Stimulated activated CD4-positive, alpha-beta T cell treated with anti-CD3 and anti-CD28 coated beads, Interleukin-12 subunit alpha, Interleukin-12 subunit beta, amount 100 ng/mL, for 48 hours (primary cell): ENCODE measurements at regions not wholly inside any gene's neighbourhood (a gene's known extent, or its start where the extent isn't known, plus 50 kb on each side); places are given as distances from the start of the nearest gene placed in this dataset.
"Not testable (repeated sequence)": the region's sequence is repeated elsewhere in the genome, so short reads cannot be mapped to it uniquely, and the experiment has no call there.

Source experiments
- DNase-seq, 3 donors: peaks; one replicate each; pipeline ENCODE4 v3.0.0-alpha.2; 2020; ENCODE audit warnings: low read depth in 2 of 3, low spot score in 1 of 3

DNA sequence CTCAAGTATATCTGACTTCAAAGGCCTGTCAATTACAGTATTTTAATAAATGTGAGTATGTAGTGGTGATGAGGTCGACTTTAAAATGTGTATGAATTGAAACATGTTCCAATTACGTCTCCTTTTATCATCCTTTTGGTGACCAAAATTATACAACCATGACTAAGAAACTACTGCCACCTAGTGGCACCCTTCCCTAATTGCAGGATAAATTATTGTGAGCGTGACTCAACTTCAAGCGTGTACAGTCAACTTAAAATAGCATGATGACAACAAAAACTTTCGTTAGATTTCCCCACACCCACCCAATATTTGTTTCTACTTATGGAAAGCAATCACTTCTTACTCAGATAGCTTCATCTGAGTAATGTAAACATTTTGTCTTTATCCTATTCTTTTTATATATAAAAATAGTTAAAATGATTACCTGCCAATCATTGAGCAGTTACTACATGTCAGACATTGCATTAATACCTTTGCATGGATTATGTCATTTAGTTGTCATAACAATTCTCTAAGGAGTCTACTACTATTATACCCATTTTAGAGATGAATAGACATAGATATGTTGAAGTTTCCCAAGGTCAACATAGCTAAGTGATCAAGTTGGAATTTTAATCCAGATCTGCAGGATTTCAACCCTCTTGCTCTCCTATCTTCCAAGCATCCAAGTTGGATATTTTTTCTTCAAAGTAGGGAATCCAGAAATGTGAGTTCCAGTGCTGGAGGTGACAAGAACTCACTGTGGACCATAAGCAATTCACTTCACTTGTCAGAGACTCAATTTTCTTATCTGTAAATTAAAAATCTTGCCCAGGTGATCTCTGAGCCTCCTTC lies 106.0 kb downstream of the MEX3B start:
- peak in 1 of 3 donors; percentile 37 for DNase-seq

DNA sequence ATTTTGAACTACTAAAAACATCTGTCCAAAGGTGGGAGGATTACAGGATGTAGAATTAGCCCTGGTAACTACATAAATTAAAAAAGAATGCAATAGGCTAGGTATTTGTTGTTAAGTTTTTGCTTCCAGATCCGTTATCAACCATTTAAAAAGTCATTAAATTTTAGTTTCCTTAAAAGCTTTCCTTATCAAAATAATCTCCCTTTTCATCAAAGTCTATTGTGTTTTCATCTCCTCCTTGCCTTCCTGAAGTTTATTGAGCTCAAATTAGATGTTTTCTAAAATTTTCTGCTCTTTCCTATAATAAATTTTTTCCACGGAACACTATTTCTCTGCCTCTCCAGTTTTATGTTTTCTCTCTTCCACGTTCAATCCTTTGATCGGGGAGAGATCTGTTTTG lies 108.6 kb downstream of the MEX3B start:
- no peak for DNase-seq

DNA sequence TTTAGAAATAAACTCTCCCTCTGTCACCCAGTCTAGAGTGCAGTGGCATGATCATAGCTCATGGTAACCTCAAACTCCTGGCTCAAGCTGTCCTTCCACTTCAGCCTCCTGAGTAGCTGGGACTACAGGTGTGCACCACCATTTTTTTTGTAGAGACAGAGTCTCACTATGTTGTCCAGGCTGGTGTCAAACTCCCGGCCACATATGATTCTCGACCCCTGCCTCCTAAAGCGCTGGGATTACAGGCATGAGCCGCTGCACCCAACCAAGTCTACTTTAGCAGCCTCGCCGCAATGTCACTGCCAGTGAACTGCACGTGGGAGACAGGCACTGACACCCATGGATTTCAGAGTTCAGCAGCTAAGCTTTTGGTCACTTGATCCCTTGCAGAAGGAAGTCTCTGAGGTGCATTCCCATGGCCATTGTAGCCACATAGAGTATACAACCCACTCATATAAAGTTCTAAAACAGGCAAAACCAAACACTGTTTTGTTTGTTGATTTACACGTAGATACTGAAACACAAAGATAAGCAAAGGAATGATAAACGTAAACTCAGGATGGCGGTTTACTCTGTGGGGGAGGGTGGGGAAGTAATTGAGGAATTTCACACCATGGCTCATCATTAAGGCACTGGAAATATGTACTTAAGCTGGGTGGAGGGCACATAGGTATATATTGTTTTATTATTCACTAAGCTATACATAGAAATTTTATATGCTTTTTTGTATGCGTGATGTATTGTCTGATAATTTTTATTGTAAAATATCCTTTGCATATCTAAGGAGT lies 115.0 kb downstream of the MEX3B start:
- DNase-seq, result no peak

DNA sequence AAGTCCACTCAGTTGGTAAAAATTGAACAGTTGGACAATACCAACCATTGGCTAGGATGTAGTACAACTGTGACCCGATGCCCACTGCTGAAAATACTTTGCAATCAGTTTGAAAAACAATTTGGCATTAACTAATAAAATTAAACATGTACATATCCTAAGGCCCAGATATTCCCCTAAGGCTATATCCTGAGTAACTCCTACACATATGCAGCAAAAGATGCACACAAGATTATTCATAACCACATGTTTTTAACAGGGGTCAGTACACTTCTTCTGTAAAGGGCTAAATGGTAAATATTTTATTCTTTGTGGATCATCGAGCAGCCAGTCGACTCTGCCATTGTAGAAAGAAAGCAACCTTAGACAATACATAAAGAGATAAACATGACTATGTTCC lies 116.3 kb downstream of the MEX3B start:
- no peak for DNase-seq

DNA sequence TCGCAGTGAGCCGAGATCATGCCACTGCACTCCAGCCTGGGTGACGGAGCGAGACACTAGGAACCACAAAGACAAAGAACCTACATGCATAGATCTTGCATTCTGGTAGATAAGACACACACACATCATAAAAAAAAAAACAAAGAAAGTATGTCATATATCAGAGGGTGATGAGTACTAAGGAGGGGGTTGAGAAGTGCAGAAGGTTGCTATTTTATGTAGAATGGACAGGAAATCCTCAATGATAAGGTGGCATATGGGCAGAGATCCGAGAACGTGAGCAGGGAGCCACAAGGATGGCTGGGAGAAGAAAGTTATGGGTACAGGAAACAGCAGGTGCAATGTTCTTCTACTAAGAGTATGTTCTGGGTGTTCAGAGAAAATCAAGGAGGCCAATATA lies 118.8 kb downstream of the MEX3B start:
- no peak for DNase-seq

DNA sequence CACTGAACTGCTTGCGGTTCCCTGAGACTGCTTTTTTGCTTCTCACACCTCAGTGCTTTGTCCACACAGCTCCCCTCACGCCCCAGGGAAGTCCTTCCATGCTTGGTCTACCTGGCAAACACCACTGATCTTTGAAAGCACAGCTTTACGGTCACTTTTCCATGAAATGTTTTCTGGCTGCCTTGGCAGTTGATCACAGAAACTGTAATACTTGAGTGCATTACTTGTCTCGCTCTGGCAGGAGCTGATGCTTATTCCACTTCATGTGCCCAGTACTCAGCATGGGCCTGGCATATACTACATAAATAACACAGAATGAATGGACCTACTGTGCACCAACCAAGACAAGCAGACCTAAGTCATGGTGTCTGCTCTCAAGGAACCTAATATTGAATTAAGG lies 121.1 kb downstream of the MEX3B start:
- no peak for DNase-seq

DNA sequence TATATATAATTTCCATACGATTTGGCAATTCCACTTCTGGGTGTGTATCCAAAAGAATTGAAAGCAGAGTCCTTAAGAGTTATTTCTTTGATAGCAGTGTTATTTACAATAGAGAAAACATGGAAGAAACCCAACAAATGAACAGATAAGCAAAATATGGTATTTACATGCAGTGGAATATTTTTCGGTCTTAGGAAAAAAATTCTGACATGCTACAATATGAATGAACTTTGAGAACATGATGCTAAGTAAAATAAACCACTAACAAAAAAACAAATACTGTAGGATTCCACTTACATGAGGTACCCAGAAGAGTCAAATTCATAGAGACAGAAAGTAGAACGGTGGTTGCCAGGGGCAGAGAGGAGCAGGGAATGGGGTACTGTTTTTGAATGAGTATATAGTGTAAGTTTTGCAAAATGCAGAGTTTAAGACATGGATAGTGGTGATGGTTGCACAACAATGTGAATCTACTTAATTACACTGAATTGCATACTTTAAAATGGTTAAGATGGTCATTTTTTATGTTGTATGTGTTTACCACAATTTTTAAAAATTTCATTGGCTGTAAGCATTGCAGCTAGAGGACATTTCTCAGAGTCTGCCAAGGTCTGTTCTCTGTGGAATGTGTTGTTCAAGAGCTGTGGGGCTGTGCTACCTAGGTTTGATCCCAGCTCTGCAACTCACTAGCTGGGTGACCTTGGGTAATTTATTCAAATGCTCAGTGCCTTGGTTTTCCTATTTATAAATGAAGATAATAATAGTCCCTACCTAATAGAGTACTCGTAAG lies 122.1 kb downstream of the MEX3B start:
- DNase-seq, result no peak

DNA sequence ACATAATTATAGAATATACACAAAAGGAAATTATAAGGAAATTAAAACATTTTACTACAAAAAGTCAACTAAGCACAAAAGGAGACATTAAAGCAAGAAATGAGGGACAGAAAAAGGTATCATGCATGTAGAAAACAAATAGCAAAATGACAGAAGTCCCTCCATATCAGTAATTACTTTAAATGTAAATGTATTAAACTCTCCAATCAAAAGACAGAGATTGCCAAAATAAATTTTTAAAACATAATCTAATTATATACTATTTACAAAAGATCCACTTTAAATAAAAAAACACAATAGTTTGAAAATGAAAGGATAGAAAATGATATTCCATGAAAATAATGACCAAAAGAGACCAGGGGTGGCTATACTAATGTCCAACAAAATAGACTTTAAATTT lies 123.7 kb downstream of the MEX3B start:
- no peak for DNase-seq

DNA sequence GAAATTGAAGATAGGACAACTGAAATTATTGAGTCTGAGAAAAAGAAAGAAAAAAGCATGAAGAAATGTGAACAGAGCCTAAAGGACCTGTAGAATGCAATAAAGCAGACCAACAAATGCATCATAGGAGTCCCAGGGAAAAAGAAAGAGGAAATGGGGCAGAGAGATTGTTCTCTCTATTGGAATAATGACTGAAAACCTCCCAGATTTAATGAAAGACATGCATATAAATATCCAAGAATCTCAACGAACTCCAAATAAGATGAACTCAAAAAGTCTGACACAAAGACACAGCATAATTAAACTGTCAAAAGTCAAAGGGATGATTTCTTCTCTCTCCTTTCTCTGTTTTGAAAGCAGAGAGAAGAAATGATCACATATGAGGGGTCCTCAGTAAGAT lies 124.7 kb downstream of the MEX3B start:
- no peak for DNase-seq

DNA sequence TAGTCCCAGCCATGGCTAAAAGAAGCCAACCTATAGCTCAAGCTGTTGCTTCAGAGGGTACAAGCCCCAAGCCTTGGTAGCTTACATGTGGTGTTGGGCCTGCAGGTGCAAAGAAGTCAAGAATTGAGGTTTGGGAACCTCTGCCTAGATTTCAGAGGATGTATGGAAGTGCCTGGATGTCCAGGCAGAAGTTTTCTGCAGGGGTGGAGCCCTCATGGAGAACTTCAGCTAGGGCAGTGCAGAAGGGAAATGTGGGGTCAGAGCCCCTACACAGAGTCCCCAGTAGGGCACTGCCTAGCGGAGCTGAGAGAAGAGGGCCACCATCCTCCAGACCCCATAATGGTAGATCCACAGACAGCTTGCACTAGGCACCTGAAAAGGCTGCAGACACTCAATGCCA lies 127.1 kb downstream of the MEX3B start:
- DNase-seq, result not testable (repeated sequence)

DNA sequence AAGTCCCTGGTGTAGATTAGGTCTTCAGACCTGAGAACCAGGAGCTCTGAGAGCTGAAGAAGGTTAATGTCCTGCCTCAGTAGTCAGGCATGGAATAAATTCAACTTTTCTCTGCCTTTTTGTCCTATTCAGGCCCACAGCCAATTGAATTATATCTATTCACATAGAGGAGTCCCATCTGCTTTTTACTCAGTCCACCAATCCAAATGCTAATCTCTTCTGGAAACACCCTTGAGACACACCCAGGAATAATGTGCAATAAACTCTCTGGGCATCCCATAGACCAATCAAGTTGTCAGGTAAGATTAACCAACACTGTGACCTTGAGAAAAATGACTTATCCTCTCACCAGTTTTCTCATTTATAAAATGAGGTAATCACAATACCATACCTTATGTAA lies 129.4 kb downstream of the MEX3B start:
- no peak for DNase-seq

DNA sequence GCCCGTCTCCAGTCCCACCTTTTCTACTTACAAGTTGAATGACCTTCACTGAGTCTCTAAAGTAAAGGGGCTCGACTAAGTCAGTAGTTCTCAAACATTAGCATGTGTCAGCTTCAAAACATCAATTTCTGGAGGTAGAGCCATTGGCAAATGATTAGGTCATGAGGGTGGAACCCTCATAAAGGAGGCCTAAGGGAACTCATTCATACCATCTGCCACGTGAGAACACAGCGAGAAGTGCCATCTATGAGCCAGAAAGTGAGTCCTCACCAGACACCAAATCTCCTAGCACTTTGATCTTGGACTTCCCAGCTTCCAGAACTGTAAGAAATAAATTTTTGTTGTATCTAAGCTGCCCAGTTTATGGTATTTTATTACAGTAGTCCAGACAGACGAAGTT lies 129.8 kb downstream of the MEX3B start:
- no peak for DNase-seq

DNA sequence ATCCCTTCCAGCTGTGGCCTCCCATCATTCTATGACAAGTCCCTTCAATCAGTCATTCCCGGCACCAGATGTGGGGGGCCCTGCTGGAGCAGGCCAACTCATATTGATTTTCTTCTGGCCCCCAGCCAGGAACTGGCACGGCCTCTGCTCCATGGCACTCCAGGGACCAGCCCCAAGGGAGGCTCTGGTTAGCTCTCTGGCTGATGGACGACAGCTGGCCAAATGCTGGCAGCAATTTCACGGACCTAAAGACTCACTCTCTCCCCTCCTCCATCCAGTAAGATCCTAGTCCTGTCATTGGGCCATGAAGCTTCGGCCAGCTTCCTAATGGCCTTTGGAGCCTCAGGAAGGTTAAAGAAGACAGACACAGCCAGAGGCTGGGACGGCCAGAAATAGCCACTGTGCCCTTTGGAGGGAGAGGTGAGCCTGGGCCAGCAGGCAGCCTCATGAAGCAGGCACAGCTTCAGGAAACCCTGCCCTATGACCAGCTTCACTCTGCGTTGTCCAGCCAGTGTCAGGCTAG lies 131.0 kb downstream of the MEX3B start:
- no peak for DNase-seq

DNA sequence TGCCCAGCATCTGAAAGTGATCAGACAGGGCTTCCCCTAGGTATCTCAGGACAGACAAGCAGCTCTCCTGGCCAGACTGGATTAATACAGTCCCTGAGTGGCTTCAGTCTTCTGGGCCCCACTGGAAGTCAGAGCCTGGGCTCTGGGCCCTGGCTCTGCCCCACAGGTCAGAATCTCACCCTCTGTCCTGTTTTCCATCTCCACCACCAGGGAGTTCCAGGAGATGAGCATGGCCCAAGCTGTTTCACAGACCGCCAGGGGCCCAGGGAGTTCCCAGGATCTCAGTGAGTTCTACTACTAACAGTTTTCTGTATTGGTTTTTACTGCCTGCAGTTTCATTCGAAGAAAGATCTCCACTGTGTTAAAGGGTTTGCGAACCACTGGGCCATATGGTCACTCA lies 131.5 kb downstream of the MEX3B start:
- DNase-seq, result no peak

DNA sequence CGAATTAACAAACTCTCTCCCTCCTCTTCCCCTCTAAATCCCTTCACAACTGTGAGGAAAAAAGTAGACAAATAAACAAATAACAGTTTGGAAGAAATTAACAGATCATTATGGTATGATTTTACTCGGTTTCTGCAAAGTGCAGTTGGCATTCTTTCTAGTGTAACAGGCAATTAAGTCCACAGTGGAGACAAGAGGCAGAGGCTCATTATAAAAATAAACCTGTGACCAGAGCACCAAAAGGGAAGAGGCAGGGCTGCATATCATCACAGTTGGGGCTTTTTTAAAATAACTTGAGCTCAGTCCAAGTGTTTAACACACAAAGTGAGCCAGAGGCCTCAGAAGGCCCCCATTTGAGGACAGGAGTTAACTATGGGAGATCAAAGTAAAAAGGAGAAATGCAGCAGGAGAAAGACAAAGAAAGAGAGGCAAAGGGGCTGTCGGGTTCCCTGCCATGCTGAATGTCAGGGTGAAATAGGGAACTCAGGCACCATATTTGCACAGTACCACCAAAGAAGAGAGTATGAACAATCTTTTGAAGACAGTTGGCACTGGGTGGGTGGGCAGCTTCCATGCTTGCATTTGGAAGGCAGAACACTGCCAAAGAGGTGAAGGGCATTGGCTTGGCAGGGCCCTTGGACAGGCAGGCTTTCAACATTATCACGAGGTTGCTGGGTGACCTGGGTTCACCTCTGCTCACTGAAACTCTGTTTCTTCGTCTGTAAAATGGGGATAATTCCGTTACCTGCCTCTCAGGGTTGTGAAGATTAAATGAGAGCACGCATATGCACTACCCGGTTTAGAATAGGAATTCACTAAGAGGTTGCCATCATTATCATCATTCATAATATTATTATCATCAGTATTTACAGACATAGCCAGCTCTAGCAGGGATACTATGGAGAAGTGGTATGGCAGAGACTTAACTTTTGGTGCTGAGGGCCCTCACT lies 134.5 kb downstream of the MEX3B start:
- no peak for DNase-seq

DNA sequence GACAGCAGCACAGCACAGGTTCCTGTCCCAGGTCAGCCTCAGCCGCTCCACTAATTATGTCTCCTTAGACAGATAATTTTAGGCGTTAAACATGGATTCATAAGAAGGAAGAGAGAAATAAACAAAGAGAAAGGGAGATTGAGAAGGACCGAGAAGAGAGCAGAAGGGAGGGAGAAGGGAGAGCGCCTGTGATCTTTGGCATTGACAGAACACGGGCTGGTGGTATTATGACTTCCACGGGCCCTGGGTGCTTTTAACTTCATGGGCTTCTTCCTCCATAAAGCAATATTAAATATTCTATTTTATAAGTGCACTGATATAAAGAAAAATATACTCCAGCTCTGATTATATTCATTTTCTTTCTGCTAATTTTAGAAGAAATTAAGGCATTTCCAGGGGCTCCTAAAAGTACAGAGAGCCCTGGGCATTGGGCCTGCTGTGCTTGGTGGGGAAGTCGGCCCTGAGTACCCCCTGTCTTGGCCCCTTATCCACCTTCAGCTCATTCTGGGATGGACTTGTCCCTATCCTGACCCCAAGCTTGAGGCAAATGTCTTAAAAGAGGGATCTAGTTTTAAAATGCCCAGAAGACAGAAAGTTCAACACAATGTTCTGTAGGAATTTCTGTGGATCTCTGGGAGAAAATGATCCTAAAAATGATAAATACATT lies 135.3 kb downstream of the MEX3B start:
- DNase-seq, result no peak

DNA sequence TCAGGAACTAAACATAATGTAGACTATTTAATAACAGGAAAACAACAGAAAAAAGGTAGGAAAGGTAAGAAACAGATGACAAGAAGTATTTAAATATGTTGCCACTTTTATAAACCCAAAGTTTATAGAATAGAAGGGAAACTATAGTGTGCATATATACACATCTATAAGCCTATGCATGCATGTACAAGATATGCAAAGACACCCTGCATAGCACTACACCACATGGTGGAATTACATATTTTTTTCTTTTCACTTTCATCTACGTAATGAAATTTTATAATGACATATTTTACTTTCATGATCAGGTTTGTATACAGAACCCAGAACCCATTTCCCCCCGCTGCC lies 136.8 kb downstream of the MEX3B start:
- no peak for DNase-seq

DNA sequence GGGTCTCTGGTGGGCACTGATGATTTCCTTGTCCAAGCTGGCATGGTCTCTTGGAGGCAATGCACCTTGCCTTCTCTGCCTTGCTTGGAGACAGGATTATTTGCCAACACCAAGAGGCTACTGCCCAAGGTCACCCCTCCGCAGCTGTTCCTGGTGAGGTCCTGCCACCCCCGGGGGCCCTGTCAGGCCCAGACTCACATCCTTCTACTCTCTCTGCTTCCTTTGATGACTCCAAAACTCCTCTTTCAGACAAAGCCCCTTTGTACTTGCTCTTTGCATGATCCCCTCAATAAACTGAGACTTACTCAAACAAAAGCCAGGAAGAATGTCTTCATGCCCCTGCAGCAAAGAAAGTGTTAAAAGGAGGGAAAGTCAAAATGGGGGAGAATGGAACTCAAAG lies 137.7 kb downstream of the MEX3B start:
- DNase-seq, result no peak

DNA sequence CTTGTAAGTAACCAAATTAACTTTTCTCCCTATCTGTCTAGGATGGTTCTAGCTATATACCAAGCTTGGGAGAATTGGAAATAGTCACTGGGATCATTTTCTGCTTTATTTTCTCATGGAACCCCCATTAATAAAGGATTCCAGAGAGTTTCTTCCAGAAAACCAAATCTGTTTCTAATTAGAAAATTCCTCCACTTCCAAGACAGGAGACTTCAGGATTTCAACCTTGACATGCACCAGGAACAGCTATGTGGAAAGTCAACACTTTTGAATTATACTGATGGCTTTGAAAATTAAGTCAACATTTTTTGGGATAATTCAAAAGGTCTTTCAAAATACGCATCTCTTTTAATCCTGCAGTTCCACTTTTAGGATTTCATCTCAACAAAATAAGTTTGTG lies 138.3 kb downstream of the MEX3B start:
- no peak for DNase-seq

DNA sequence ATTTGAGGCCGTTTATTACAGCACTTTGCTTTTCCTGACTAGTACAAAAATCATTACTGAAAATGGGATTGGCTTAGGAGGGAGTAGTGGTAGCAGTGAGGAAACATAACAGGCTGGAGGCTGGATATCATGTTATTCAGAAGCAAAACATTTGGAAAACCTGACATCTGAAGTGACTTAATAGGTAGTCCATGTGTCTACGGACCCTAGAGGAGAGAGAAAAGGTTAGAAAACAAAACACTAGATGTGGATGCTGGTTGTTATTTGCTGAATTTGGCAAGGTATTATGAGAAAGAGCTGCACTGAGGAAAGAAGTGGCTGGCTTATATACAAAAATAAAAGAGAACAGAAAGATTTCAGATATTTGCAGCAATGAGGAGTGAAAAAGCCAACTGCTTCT lies 139.9 kb downstream of the MEX3B start:
- no peak for DNase-seq
